HepG2 (cell line): ENCODE measurements at regions not wholly inside any gene's neighbourhood (a gene's known extent, or its start where the extent isn't known, plus 50 kb on each side); places are given as distances from the start of the nearest gene placed in this dataset.
A peak's percentile ranks its signal among the peaks of the same experiment; 100 is the strongest.

Experiments used
- ATAC-seq: fragments of 200-7000 bp; cut with Tn5 transposase; 3 replicates; pipeline ENCODE4 v1.9.1; 2020; ENCODE audit warnings: mild to moderate bottlenecking, moderate library complexity
- BruUV-seq: library from RNA; stranded (reverse); fragments of 400-500 nt; replicated peaks from 2 replicates; lab custom pipeline; 2021; lab: Mats Ljungman, UMichigan
- CTCF ChIA-PET: fragments of 300-600 bp; formaldehyde crosslinking; extraction: SDS; loops from one replicate; lab custom pipeline; 2021; ENCODE audit warnings: low total read pairs, inconsistent platforms, low intra/inter-chr PET ratio; lab: Yijun Ruan, JAX
- POLR2A ChIA-PET: fragments of 350-600 bp; sonication (Branson Sonifier 250); formaldehyde crosslinking; loops from one replicate; lab custom pipeline; 2020; ENCODE audit warnings: antibody characterized with exemption, inconsistent platforms; lab: Yijun Ruan, JAX
- DNase-seq: peaks from one replicate; pipeline ENCODE4 v3.0.0-alpha.2; 2015; ENCODE audit warnings: low spot score
- FAIRE-seq: peaks from 3 replicates; lab custom pipeline; 2011; peaks lifted over from hg19 to GRCh38; lab: Jason Lieb, UNC
- H2AFZ ChIP-seq: one replicate; pipeline ENCODE4 v1.6.1; 2011; ENCODE audit warnings: low read length, inconsistent platforms
- H3K27ac ChIP-seq: fragments of 300-600 bp; 3 replicates; pipeline ENCODE4 v1.8.0; 2011; ENCODE audit warnings: mixed run types, mild to moderate bottlenecking, mixed read lengths, low read length, inconsistent platforms; ENCODE audit not compliant: insufficient read depth; ENCODE audit errors: extremely low read length
- H3K27me3 ChIP-seq, 2 experiments: fragments of 200-600 bp in 1 of 2; 2 replicates in 1 of 2; 3 replicates in 1 of 2; pipeline versions ENCODE4 v1.6.0 to v1.8.0; 2011; ENCODE audit warnings: low read length in 2 of 2, mild to moderate bottlenecking in 2 of 2, moderate library complexity in 2 of 2, inconsistent platforms in 1 of 2; ENCODE audit not compliant: insufficient read depth in 2 of 2, control insufficient read depth in 1 of 2
- H3K36me3 ChIP-seq, 2 experiments: fragments of 200-600 bp in 1 of 2; replicated peaks in 1 of 2; 2 replicates in 1 of 2; 3 replicates in 1 of 2; pipeline versions ENCODE4 v1.5.1 to v1.8.0; 2011; ENCODE audit warnings: low read length in 2 of 2, inconsistent platforms in 1 of 2; ENCODE audit not compliant: insufficient read depth in 2 of 2, control insufficient read depth in 1 of 2
- H3K4me1 ChIP-seq: 2 replicates; pipeline ENCODE4 v1.5.1; 2012; ENCODE audit warnings: low read length, inconsistent platforms; ENCODE audit not compliant: insufficient read depth
- H3K4me2 ChIP-seq: 2 replicates; pipeline ENCODE4 v1.6.0; 2011; ENCODE audit warnings: low read depth, low read length, inconsistent platforms
- H3K4me3 ChIP-seq, 3 experiments: fragments of 200-600 bp in 1 of 3; sonication (generic), shearing (Covaris generic) in 1 of 3; replicated peaks in 1 of 3; 2 replicates each; pipeline ENCODE4 v1.5.1; 2011 to 2016; ENCODE audit warnings: low read length in 3 of 3, inconsistent platforms in 2 of 3, low read depth in 2 of 3, mild to moderate bottlenecking in 2 of 3, control low read depth in 1 of 3, mixed read lengths in 1 of 3; ENCODE audit not compliant: insufficient read depth in 1 of 3
- H3K79me2 ChIP-seq: one replicate; pipeline ENCODE4 v1.6.1; 2011; ENCODE audit warnings: low read length, inconsistent platforms; ENCODE audit not compliant: insufficient read depth
- H3K9ac ChIP-seq: 2 replicates; pipeline ENCODE4 v1.6.0; 2011; ENCODE audit warnings: mild to moderate bottlenecking, low read depth, low read length, inconsistent platforms; ENCODE audit not compliant: insufficient read depth
- H3K9me3 ChIP-seq: 2 replicates; pipeline ENCODE4 v1.5.1; 2012; ENCODE audit warnings: mild to moderate bottlenecking, low read length
- H4K20me1 ChIP-seq: 2 replicates; pipeline ENCODE4 v1.6.0; 2011; ENCODE audit warnings: inconsistent platforms, mild to moderate bottlenecking, low read length, moderate library complexity; ENCODE audit not compliant: insufficient read depth
- GATAD2A ChIP-seq: IDR thresholded peaks from 2 replicates; pipeline ENCODE4 v1.6.1; 2016
- GLI4 ChIP-seq: sonication (generic); formaldehyde crosslinking; IDR thresholded peaks from 2 replicates; pipeline ENCODE4 v1.5.1; 2020; ENCODE audit warnings: missing genetic modification reagents, mild to moderate bottlenecking, moderate library complexity, borderline replicate concordance
- HOXA9 ChIP-seq: sonication (generic); formaldehyde crosslinking; IDR thresholded peaks from 2 replicates; pipeline ENCODE4 v1.8.1; 2022; ENCODE audit warnings: missing genetic modification reagents, mild to moderate bottlenecking, moderate library complexity, borderline replicate concordance
- JDP2 ChIP-seq: sonication (generic); formaldehyde crosslinking; IDR thresholded peaks from 2 replicates; pipeline ENCODE4 v1.8.1; 2022; ENCODE audit warnings: missing genetic modification reagents, borderline replicate concordance
- KAT2B ChIP-seq: fragments of 150-350 bp; IDR thresholded peaks from 2 replicates; pipeline ENCODE4 v1.6.1; 2014; ENCODE audit warnings: low read depth, low read length, borderline replicate concordance
- RAD21 ChIP-seq: fragments of 450-650 bp; formaldehyde crosslinking; IDR thresholded peaks from 2 replicates; pipeline ENCODE4 v1.5.0; 2020; ENCODE audit warnings: mild to moderate bottlenecking
- SALL2 ChIP-seq: sonication (generic); formaldehyde crosslinking; IDR thresholded peaks from 2 replicates; pipeline ENCODE4 v1.8.1; 2023; ENCODE audit warnings: mild to moderate bottlenecking, missing genetic modification reagents, inconsistent platforms
- TBP ChIP-seq: sonication (generic); formaldehyde crosslinking; IDR thresholded peaks from 2 replicates; pipeline ENCODE4 v1.5.0; 2020; ENCODE audit warnings: missing genetic modification reagents
- TCF12 ChIP-seq, 2 experiments: fragments of 450-650 bp in 1 of 2; sonication (generic) in 1 of 2; formaldehyde crosslinking in 1 of 2; IDR thresholded peaks; 2 replicates each; pipeline versions ENCODE4 v1.6.1 to v1.8.0; 2017 to 2022; ENCODE audit warnings: antibody characterized with exemption in 1 of 2, mild to moderate bottlenecking in 1 of 2, missing genetic modification reagents in 1 of 2, moderate library complexity in 1 of 2
- TCF7 ChIP-seq: sonication (generic); IDR thresholded peaks from 2 replicates; pipeline ENCODE4 v1.6.1; 2016; ENCODE audit warnings: antibody characterized with exemption, low read depth
- WIZ ChIP-seq: sonication (generic); formaldehyde crosslinking; IDR thresholded peaks from 2 replicates; pipeline ENCODE4 v1.5.1; 2020; ENCODE audit warnings: mild to moderate bottlenecking, missing genetic modification reagents
- ZFP41 ChIP-seq: sonication (generic); formaldehyde crosslinking; IDR thresholded peaks from 2 replicates; pipeline ENCODE4 v1.4.0; 2020; ENCODE audit warnings: mild to moderate bottlenecking, missing genetic modification reagents, borderline replicate concordance
- ZNF75D ChIP-seq: sonication (generic); formaldehyde crosslinking; IDR thresholded peaks from 2 replicates; pipeline ENCODE4 v1.8.1; 2023; ENCODE audit warnings: missing genetic modification reagents, mild to moderate bottlenecking, borderline replicate concordance
- ZNF850 ChIP-seq: sonication (generic); formaldehyde crosslinking; conservative IDR thresholded peaks from 2 replicates; pipeline ENCODE4 v1.9.0; 2021; ENCODE audit warnings: mild to moderate bottlenecking, missing genetic modification reagents
- ZSCAN29 ChIP-seq: sonication (generic); formaldehyde crosslinking; conservative IDR thresholded peaks from 2 replicates; pipeline ENCODE4 v1.4.0; 2020; ENCODE audit warnings: mild to moderate bottlenecking, missing genetic modification reagents
- WGBS: methylation state at CpG from one replicate; pipeline ENCODE4 v1.1.6; 2017; ENCODE audit warnings: low lambda C conversion rate; 5-methylcytosine and 5-hydroxymethylcytosine counted together
- in situ Hi-C: cut with HindIII; loops from 2 replicates; pipeline ENCODE4 v1.10.0; 2017; ENCODE audit warnings: low pct_unique_long_range_greater_than_20kb; ENCODE audit not compliant: extremely low pct_ligation_motif_present
- intact Hi-C: fragments of 100-400 bp; cut with micrococcal nuclease; formaldehyde crosslinking; loops from one replicate; pipeline ENCODE4 v1.10.0; 2022; ENCODE audit not compliant: unreplicated experiment
- TF ChIP-seq, protein P1 (sequence below): sonication (generic); formaldehyde crosslinking; IDR thresholded peaks from 2 replicates; pipeline ENCODE4 v1.4.0; 2020; ENCODE audit warnings: missing genetic modification reagents
- TF ChIP-seq, protein P2 (sequence below): IDR thresholded peaks from 2 replicates; pipeline ENCODE4 v1.6.1; 2016; ENCODE audit warnings: low read depth, control low read depth
- TF ChIP-seq, protein P3 (sequence below): IDR thresholded peaks from 2 replicates; pipeline ENCODE4 v1.6.1; 2016; ENCODE audit warnings: missing compliant biosample characterization, missing genetic modification reagents, borderline replicate concordance
- TF ChIP-seq, protein P4 (sequence below): IDR thresholded peaks from 2 replicates; pipeline ENCODE4 v1.6.1; 2018; ENCODE audit warnings: missing genetic modification reagents, mild to moderate bottlenecking, missing compliant biosample characterization
- TF ChIP-seq, protein P5 (sequence below): sonication (generic); formaldehyde crosslinking; IDR thresholded peaks from 2 replicates; pipeline ENCODE4 v1.5.0; 2020; ENCODE audit warnings: missing genetic modification reagents

DNA sequence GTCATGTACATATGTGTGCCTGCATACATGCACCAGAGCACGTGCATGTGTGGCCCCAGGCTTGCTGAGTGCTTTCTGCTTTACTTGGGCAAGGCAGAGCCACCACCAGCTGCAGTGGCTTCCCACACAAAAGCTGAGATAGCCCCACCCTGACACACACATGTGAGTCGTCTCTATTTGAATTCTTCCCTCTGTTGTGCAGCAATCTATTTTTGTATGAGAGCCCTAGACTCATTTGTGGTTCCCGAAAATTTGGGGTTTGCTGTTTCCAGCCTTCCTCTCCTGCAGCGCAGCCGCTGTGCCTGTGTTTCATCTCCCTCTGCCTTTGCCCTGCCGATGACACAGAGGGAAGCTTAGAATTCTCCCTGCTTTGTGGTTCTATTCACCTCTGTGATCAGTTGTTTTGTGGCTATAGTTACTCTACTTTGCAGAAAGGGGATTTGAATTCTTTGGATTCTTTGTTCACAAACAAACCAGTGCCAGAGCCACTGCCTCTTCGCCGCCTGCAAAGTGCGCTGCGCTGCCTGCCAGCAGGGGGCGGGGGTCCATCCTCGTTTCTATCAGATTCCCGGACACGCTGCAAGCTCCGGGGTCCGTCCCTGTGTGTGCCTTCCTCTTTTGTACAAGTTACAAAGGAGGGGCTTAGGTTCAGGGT lies 95.8 kb upstream of the DAP start:
- H3K27ac ChIP-seq, result peak overlapping the region; percentile 45
- no peak for FAIRE-seq
- CTCF ChIA-PET, result no interaction called here
- no peak overlapping the region for H2AFZ ChIP-seq
- peak; percentile 68 for ATAC-seq
- WGBS, result 49% methylated on average over 16 of the region's 16 CpGs
- no peaks in the 10 kb centered on the region for H3K36me3 ChIP-seq
- intact Hi-C loops, result loop anchor here (2.0 to 5.0 kb wide), 3 partner anchors 24 to 160 kb away; no protein-coding TSS in a partner anchor
- no peaks in the 10 kb centered on the region for H3K9me3 ChIP-seq
- peak; percentile 71 for DNase-seq
- no peaks in the 10 kb centered on the region for H4K20me1 ChIP-seq
- H3K27me3 ChIP-seq, result no peaks in the 10 kb centered on the region
- no TSS peak for BruUV-seq
- H3K4me1 ChIP-seq, result peaks cover 74% of the 10 kb centered on the region
- POLR2A ChIA-PET, result no interaction called here
- peak overlapping the region; percentile 71 for H3K4me2 ChIP-seq
- in situ Hi-C loops, result loop anchor here (5.0 kb wide), 1 partner anchor 165 kb away; no protein-coding TSS in a partner anchor
- H3K9ac ChIP-seq, result peak overlapping the region; percentile 30; the same call in 1 of the 2 replicates
- H3K79me2 ChIP-seq, result no peaks in the 10 kb centered on the region
- H3K4me3 ChIP-seq, result peak overlapping the region in 1 of 3 experiments; percentile 24; a peak in 2 of 6 replicates
- TF ChIP-seq ZSCAN29 (CRISPR knock-in tag) (no peak), JDP2 (CRISPR knock-in tag) (no peak), TBP (CRISPR knock-in tag) (no peak), ZNF850 (CRISPR knock-in tag) (no peak), RAD21 (CRISPR knock-in tag) (peak; percentile 21), ZNF75D (no peak), SALL2 (CRISPR knock-in tag) (no peak), TCF12 (IDR thresholded peaks at IDR 0.05) (no peak), TCF12 (CRISPR knock-in tag; IDR thresholded peaks at IDR 0.05) (no peak), HOXA9 (no peak), GLI4 (no peak), WIZ (CRISPR knock-in tag) (no peak), ZFP41 (CRISPR knock-in tag) (no peak), TCF7 (no peak), KAT2B (no peak), GATAD2A (CRISPR knock-in tag) (no peak)
- TF ChIP-seq, protein P1, sequence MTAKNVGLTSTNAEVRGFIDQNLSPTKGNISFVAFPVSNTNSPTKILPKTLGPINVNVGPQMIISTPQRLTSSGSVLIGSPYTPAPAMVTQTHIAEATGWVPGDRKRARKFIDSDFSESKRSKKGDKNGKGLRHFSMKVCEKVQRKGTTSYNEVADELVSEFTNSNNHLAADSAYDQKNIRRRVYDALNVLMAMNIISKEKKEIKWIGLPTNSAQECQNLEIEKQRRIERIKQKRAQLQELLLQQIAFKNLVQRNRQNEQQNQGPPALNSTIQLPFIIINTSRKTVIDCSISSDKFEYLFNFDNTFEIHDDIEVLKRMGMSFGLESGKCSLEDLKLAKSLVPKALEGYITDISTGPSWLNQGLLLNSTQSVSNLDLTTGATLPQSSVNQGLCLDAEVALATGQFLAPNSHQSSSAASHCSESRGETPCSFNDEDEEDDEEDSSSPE (CRISPR knock-in tag), result no peak
- TF ChIP-seq, protein P2, sequence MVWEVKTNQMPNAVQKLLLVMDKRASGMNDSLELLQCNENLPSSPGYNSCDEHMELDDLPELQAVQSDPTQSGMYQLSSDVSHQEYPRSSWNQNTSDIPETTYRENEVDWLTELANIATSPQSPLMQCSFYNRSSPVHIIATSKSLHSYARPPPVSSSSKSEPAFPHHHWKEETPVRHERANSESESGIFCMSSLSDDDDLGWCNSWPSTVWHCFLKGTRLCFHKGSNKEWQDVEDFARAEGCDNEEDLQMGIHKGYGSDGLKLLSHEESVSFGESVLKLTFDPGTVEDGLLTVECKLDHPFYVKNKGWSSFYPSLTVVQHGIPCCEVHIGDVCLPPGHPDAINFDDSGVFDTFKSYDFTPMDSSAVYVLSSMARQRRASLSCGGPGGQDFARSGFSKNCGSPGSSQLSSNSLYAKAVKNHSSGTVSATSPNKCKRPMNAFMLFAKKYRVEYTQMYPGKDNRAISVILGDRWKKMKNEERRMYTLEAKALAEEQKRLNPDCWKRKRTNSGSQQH, result no peak
- TF ChIP-seq, protein P3, sequence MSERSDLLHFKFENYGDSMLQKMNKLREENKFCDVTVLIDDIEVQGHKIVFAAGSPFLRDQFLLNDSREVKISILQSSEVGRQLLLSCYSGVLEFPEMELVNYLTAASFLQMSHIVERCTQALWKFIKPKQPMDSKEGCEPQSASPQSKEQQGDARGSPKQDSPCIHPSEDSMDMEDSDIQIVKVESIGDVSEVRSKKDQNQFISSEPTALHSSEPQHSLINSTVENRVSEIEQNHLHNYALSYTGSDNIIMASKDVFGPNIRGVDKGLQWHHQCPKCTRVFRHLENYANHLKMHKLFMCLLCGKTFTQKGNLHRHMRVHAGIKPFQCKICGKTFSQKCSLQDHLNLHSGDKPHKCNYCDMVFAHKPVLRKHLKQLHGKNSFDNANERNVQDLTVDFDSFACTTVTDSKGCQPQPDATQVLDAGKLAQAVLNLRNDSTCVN (CRISPR knock-in tag), result no peak
- TF ChIP-seq, protein P4, sequence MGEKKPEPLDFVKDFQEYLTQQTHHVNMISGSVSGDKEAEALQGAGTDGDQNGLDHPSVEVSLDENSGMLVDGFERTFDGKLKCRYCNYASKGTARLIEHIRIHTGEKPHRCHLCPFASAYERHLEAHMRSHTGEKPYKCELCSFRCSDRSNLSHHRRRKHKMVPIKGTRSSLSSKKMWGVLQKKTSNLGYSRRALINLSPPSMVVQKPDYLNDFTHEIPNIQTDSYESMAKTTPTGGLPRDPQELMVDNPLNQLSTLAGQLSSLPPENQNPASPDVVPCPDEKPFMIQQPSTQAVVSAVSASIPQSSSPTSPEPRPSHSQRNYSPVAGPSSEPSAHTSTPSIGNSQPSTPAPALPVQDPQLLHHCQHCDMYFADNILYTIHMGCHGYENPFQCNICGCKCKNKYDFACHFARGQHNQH (CRISPR knock-in tag), result no peak
- TF ChIP-seq, protein P5, sequence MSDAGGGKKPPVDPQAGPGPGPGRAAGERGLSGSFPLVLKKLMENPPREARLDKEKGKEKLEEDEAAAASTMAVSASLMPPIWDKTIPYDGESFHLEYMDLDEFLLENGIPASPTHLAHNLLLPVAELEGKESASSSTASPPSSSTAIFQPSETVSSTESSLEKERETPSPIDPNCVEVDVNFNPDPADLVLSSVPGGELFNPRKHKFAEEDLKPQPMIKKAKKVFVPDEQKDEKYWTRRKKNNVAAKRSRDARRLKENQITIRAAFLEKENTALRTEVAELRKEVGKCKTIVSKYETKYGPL (CRISPR knock-in tag), result no peak
